ENCODE measurements at regions not wholly inside any gene's neighbourhood (a gene's known extent, or its start where the extent isn't known, plus 50 kb on each side); places are given as distances from the start of the nearest gene placed in this dataset.

DNA sequence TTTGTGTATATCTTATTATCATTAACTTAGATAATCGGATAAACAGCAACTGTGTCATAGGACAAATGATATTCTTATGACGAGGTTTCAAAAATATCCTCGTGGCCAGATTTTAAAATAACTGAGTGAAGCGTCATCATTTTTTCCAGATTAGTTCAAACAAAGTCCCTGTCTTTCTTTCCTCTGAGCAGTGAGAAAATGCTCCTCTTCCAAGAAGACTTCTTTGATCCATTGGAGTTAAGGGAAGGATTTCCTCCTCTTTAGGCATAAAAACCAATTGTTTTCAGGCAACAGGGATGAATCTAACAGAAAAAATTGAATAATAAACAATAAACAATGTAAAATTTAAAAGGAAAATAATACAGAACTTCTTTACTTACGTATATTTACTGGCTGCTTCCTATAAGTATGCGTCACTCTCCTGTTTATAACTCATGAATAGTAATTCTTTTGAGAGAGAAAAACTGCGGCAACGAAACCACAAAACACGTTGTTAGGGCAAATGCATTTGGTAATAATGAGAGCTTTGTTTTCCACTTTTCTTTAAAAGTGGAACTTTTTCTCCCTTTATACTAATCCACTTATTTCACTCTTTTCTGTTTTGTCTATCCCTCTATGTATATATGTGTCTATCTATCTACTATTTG is 419.4 kb upstream of the ONECUT1 start:
- Mint-ChIP-seq H3K27ac (no peak overlapping the region), H3K36me3 (ENCODE audit: low read depth) (no peaks in the 10 kb centered on the region), H3K9me3 (no peaks in the 10 kb centered on the region), H3K4me3 (no peak overlapping the region), H3K4me1 (no peaks in the 10 kb centered on the region), H3K27me3 (ENCODE audit: low read depth) (peaks cover 4% of the 10 kb centered on the region)
- TF ChIP-seq CTCF (IDR thresholded peaks at IDR 0.05; ENCODE audit: unreplicated experiment in 3 of 3), result no peak

GRCh38 chr15:53208751-53209150 is 418.6 kb upstream of the ONECUT1 start:
- Mint-ChIP-seq H3K4me1 (peaks cover 6% of the 10 kb centered on the region), H3K36me3 (ENCODE audit: low read depth) (no peaks in the 10 kb centered on the region), H3K9me3 (no peaks in the 10 kb centered on the region), H3K4me3 (no peak overlapping the region), H3K27ac (no peak overlapping the region), H3K27me3 (ENCODE audit: low read depth) (peaks cover 7% of the 10 kb centered on the region)
- TF ChIP-seq CTCF (IDR thresholded peaks at IDR 0.05; ENCODE audit: unreplicated experiment in 3 of 3), result no peak

DNA sequence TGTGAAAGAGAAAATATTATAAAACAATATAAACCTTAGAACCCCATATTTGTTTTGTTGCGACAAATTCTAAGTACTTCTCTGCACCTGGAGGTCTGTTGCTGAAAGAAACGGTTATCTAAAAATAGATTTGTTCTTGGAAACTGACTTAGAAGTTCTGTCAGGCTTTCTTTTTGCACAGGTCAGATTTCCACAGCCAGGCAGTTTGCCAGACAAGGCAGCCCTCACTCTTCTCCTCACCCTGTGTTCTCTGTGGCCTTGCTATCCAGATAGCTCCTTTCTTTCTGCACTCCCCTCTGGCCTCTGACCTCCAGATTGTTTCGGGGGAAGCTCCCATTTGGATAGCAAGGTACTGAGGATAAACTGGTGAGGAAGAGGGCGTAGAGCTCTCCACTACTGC is 413.3 kb upstream of the ONECUT1 start:
- Mint-ChIP-seq H3K36me3 (ENCODE audit: low read depth) (no peaks in the 10 kb centered on the region), H3K9me3 (no peaks in the 10 kb centered on the region), H3K27ac (no peak overlapping the region), H3K4me1 (peaks cover 10% of the 10 kb centered on the region), H3K27me3 (ENCODE audit: low read depth) (peaks cover 28% of the 10 kb centered on the region), H3K4me3 (no peak overlapping the region)
- no peak for TF ChIP-seq CTCF (IDR thresholded peaks at IDR 0.05; ENCODE audit: unreplicated experiment in 3 of 3)

GRCh38 chr15:53202876-53203275 is 412.7 kb upstream of the ONECUT1 start:
- Mint-ChIP-seq H3K27ac (no peak overlapping the region), H3K9me3 (no peaks in the 10 kb centered on the region), H3K4me3 (no peak overlapping the region), H3K36me3 (ENCODE audit: low read depth) (no peaks in the 10 kb centered on the region), H3K27me3 (ENCODE audit: low read depth) (peaks cover 34% of the 10 kb centered on the region), H3K4me1 (peaks cover 10% of the 10 kb centered on the region)
- TF ChIP-seq CTCF (IDR thresholded peaks at IDR 0.05; ENCODE audit: unreplicated experiment in 3 of 3), result no peak

DNA sequence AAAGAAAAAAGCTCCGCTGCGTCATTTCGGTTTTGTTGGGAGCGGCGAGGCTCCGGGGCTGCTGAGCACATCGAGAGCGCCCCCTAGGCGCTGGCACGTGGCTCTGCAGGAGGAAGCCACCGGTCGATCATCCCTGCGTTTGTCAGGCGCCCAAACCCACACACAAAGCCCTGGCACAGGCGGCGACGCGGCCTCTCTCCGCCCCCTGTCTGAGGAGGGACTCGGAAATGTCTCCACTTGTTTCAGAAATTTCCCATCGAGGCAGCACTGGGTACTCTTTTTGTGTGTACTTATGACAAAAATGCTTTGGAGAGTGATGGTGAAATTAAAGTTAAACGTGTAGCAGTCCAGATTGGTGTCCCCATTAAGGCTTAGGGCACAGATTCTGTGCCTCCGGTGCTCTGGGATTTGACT is 407.3 kb upstream of the ONECUT1 start:
- Mint-ChIP-seq H3K4me3 (peak overlapping the region; percentile 28 to 41 (median 32)), H3K4me1 (peaks cover 6% of the 10 kb centered on the region), H3K9me3 (no peaks in the 10 kb centered on the region), H3K36me3 (ENCODE audit: low read depth) (no peaks in the 10 kb centered on the region), H3K27ac (no peak overlapping the region), H3K27me3 (ENCODE audit: low read depth) (peaks cover 63% of the 10 kb centered on the region)
- TF ChIP-seq CTCF (IDR thresholded peaks at IDR 0.05; ENCODE audit: unreplicated experiment in 3 of 3), result peak; percentile 90 to 97 (median 95)

GRCh38 chr15:53196788-53197187 is 406.7 kb upstream of the ONECUT1 start:
- Mint-ChIP-seq H3K27ac (no peak overlapping the region), H3K27me3 (ENCODE audit: low read depth) (peaks cover 61% of the 10 kb centered on the region), H3K4me3 (peak overlapping the region in 1 of 3 experiments; percentile 41), H3K36me3 (ENCODE audit: low read depth) (no peaks in the 10 kb centered on the region), H3K9me3 (no peaks in the 10 kb centered on the region), H3K4me1 (peaks cover 6% of the 10 kb centered on the region)
- TF ChIP-seq CTCF (IDR thresholded peaks at IDR 0.05; ENCODE audit: unreplicated experiment in 3 of 3), result no peak

All from nephron (organoid).